Lower leg skin (tissue), 3 donors: ENCODE measurements at regions not wholly inside any gene's neighbourhood (a gene's known extent, or its start where the extent isn't known, plus 50 kb on each side); places are given as distances from the start of the nearest gene placed in this dataset.

ENCODE experiments used
- POLR2A ChIP-seq, 2 donors: fragments of 450-650 bp; IDR thresholded peaks; one replicate each; pipeline ENCODE4 v1.6.1; 2016 to 2017; ENCODE audit warnings: antibody characterized with exemption in 2 of 2, mild to moderate bottlenecking in 1 of 2, moderate library complexity in 1 of 2
- TF ChIP-seq, protein P1 (sequence below), 3 donors: fragments of 450-650 bp; IDR thresholded peaks; one replicate each; pipeline ENCODE4 v1.5.1; 2016; ENCODE audit warnings: antibody characterized with exemption in 3 of 3, mild to moderate bottlenecking in 3 of 3, moderate library complexity in 2 of 3

DNA sequence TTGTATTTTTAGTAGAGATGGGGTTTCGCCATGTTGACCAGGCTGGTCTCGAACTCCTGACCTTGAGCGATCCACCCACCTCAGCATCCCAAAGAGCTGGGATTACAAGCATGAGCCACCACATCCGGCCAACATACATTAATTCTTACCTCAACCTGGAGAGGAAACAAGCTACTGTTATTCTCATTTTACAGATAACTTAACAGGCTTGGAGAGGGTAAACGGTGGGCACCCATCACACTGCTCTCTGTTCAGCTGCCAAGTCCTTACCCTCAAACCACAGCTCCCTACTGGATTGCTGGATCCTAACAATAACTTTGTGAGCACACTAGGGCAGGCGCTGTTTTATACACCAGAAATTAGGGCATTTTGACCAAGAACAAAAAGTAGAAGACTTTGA is 93.6 kb upstream of the BARHL2 start:
- TF ChIP-seq, protein P1, sequence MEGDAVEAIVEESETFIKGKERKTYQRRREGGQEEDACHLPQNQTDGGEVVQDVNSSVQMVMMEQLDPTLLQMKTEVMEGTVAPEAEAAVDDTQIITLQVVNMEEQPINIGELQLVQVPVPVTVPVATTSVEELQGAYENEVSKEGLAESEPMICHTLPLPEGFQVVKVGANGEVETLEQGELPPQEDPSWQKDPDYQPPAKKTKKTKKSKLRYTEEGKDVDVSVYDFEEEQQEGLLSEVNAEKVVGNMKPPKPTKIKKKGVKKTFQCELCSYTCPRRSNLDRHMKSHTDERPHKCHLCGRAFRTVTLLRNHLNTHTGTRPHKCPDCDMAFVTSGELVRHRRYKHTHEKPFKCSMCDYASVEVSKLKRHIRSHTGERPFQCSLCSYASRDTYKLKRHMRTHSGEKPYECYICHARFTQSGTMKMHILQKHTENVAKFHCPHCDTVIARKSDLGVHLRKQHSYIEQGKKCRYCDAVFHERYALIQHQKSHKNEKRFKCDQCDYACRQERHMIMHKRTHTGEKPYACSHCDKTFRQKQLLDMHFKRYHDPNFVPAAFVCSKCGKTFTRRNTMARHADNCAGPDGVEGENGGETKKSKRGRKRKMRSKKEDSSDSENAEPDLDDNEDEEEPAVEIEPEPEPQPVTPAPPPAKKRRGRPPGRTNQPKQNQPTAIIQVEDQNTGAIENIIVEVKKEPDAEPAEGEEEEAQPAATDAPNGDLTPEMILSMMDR (IDR thresholded peaks at IDR 0.05): no peak
- no peak for TF ChIP-seq POLR2A (IDR thresholded peaks at IDR 0.05)
